ENCODE measurements at regions not wholly inside any gene's neighbourhood (a gene's known extent, or its start where the extent isn't known, plus 50 kb on each side); places are given as distances from the start of the nearest gene placed in this dataset.
A peak's percentile ranks its signal among the peaks of the same experiment; 100 is the strongest.
"Not testable (repeated sequence)": the region's sequence is repeated elsewhere in the genome, so short reads cannot be mapped to it uniquely, and the experiment has no call there.

DNA sequence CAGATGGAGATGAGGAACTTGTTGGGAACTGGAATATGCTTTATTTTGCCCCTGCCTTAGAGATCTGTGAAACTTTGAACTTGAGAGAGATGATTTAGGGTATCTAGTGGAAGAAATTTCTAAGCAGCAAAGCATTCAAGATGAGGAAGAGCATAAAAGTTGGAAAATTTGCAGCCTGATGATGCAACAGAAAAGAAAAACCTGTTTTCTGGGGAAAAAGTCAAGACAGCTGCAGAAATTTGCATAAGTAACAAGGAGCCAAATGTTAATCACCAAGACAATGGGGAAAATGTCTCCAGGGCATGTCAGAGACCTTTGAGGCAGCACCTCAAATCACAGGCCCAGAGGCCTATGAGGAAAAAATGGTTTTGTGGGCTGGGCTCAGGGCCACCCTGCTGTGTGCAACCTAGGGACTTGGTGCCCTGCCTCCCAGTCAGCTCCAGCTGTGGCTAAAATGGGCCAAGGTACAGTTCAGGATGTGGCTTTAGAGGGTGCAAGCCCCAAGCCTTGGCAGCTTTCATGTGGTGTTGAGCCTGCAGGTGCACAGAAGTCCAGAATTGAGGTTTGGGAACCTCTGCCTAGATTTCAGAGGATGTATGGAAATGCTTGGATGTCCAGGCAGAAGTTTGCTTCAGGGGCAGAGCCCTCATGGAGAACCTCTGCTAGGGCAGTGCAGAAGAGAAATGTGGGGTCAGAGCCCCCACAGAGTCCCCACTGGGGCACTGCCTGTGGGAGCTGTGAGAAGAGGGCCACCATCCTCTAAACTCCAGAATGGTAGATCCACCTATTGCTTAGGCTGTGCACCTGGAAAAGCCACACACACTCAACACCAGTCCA, 136.3 kb upstream of the RAB4A start:
- H3K36me3 ChIP-seq (replicated peaks in 1 of 2; ENCODE audit: control insufficient read depth in 1 of 2, insufficient read depth in 2 of 2, low read length in 2 of 2); ATAC-seq; H3K4me3 ChIP-seq (replicated peaks in 1 of 3; ENCODE audit: insufficient read depth in 1 of 3, low read depth in 2 of 3, low read length in 3 of 3); in situ Hi-C loops (cut with HindIII; ENCODE audit: extremely low pct_ligation_motif_present, low pct_unique_long_range_greater_than_20kb); H3K4me2 ChIP-seq (ENCODE audit: low read depth, low read length); FAIRE-seq; DNase-seq (ENCODE audit: low spot score); H4K20me1 ChIP-seq (ENCODE audit: insufficient read depth, low read length); BruUV-seq (replicated peaks); H3K27ac ChIP-seq (ENCODE audit: extremely low read length, insufficient read depth, low read length); H2AFZ ChIP-seq (ENCODE audit: low read length); H3K79me2 ChIP-seq (ENCODE audit: insufficient read depth, low read length); H3K9ac ChIP-seq (ENCODE audit: insufficient read depth, low read depth, low read length); H3K27me3 ChIP-seq (ENCODE audit: control insufficient read depth in 1 of 2, insufficient read depth in 2 of 2, low read length in 2 of 2); POLR2A ChIA-PET; CTCF ChIA-PET (ENCODE audit: low intra/inter-chr PET ratio, low total read pairs): not testable (repeated sequence)
- TF ChIP-seq, protein P1, sequence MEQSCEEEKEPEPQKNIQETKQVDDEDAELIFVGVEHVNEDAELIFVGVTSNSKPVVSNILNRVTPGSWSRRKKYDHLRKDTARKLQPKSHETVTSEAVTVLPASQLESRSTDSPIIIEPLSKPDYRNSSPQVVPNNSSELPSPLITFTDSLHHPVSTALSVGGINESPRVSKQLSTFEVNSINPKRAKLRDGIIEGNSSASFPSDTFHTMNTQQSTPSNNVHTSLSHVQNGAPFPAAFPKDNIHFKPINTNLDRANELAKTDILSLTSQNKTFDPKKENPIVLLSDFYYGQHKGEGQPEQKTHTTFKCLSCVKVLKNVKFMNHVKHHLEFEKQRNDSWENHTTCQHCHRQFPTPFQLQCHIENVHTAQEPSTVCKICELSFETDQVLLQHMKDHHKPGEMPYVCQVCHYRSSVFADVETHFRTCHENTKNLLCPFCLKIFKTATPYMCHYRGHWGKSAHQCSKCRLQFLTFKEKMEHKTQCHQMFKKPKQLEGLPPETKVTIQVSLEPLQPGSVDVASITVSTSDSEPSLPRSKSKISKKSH (CRISPR knock-in tag; IDR thresholded peaks at IDR 0.05; ENCODE audit: borderline replicate concordance), result 0 out of 2 replicates have a peak, but pooled peaks have one; percentile 51
- peaks cover 24% of the 10 kb centered on the region for H3K9me3 ChIP-seq (ENCODE audit: low read length)
- intact Hi-C loops (cut with micrococcal nuclease; ENCODE audit: unreplicated experiment), result loop anchor here (10.0 kb wide), 1 partner anchor 300 kb away; no protein-coding TSS in a partner anchor
- H3K4me1 ChIP-seq (ENCODE audit: insufficient read depth, low read length), result peaks cover 63% of the 10 kb centered on the region

DNA sequence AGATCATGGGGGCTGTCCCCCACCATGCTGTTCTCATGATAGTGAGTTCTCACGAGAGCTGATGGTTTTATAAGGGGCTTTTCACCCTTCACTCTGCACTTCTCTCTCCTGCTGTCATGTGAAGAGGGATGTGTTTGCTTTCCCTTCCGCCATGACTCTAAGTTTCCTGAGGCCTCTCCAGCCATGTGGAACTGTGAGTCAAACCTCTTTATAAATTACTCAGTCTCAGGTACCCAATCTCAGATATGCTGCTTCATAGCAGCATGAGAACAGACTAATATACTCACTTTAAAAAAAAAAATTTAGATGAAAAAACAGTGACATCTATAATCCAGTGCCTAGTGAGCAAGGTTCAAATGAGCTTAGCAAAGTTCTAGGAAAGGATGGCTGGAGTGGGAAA, 135.1 kb upstream of the RAB4A start:
- Histone ChIP-seq H3K4me3 (replicated peaks in 1 of 3; ENCODE audit: insufficient read depth in 1 of 3, low read depth in 2 of 3, low read length in 3 of 3) (no peak overlapping the region), H3K36me3 (replicated peaks in 1 of 2; ENCODE audit: control insufficient read depth in 1 of 2, insufficient read depth in 2 of 2, low read length in 2 of 2) (no peaks in the 10 kb centered on the region), H3K4me1 (ENCODE audit: insufficient read depth, low read length) (peaks cover 63% of the 10 kb centered on the region), H3K9ac (ENCODE audit: insufficient read depth, low read depth, low read length) (no peak overlapping the region), H3K9me3 (ENCODE audit: low read length) (peaks cover 24% of the 10 kb centered on the region), H3K4me2 (ENCODE audit: low read depth, low read length) (no peak overlapping the region), H2AFZ (ENCODE audit: low read length) (no peak overlapping the region), H4K20me1 (ENCODE audit: insufficient read depth, low read length) (no peaks in the 10 kb centered on the region), H3K79me2 (ENCODE audit: insufficient read depth, low read length) (no peaks in the 10 kb centered on the region), H3K27me3 (ENCODE audit: control insufficient read depth in 1 of 2, insufficient read depth in 2 of 2, low read length in 2 of 2) (no peaks in the 10 kb centered on the region), H3K27ac (ENCODE audit: extremely low read length, insufficient read depth, low read length) (no peak overlapping the region)
- ChIA-PET CTCF (ENCODE audit: low intra/inter-chr PET ratio, low total read pairs) (no interaction called here), POLR2A (interaction anchor here (0.9 kb wide), 1 partner anchor 8 kb away, joined by 3 read pairs; no protein-coding TSS in a partner anchor)
- in situ Hi-C loops (cut with HindIII; ENCODE audit: extremely low pct_ligation_motif_present, low pct_unique_long_range_greater_than_20kb), result no loop called here
- intact Hi-C loops (cut with micrococcal nuclease; ENCODE audit: unreplicated experiment), result loop anchor here (10.0 kb wide), 1 partner anchor 301 kb away; no protein-coding TSS in a partner anchor
- DNase-seq (ENCODE audit: low spot score), result no peak
- BruUV-seq (replicated peaks), result no TSS peak
- ATAC-seq, result no peak
- FAIRE-seq, result no peak
- WGBS (ENCODE audit: low lambda C conversion rate), result 97% methylated on average over 2 of the region's 2 CpGs
- TF ChIP-seq ZNF615 (CRISPR knock-in tag; IDR thresholded peaks at IDR 0.05; ENCODE audit: borderline replicate concordance), result no peak
- TF ChIP-seq ZNF160 (CRISPR knock-in tag; IDR thresholded peaks at IDR 0.05), result no peak
- TF ChIP-seq ZFP1 (CRISPR knock-in tag; IDR thresholded peaks at IDR 0.05), result no peak
- no peak for TF ChIP-seq HDAC6 (IDR thresholded peaks at IDR 0.05; ENCODE audit: low read depth, low read length)
- TF ChIP-seq RBAK (CRISPR knock-in tag; IDR thresholded peaks at IDR 0.05), result no peak

Measured in HepG2 (cell line).